Colonic mucosa (tissue), 4 donors: ENCODE measurements at regions not wholly inside any gene's neighbourhood (a gene's known extent, or its start where the extent isn't known, plus 50 kb on each side); places are given as distances from the start of the nearest gene placed in this dataset.

Experiments
- DNase-seq: peaks from one replicate; pipeline ENCODE4 v3.0.0-alpha.2; 2020
- H3K27ac ChIP-seq: fragments of 200-600 bp; one replicate; pipeline ENCODE4 v1.8.0; 2021
- H3K27me3 ChIP-seq: fragments of 200-600 bp; one replicate; pipeline ENCODE4 v1.8.0; 2021
- H3K36me3 ChIP-seq: fragments of 200-600 bp; one replicate; pipeline ENCODE4 v1.8.0; 2021
- H3K4me1 ChIP-seq: fragments of 200-600 bp; one replicate; pipeline ENCODE4 v1.8.0; 2021; ENCODE audit warnings: mild to moderate bottlenecking
- H3K4me3 ChIP-seq: fragments of 200-600 bp; one replicate; pipeline ENCODE4 v1.8.0; 2021
- H3K9ac ChIP-seq, 2 donors: one replicate each; pipeline ENCODE4 v1.7.0; 2013; ENCODE audit warnings: control low read depth in 2 of 2, low read depth in 2 of 2, low read length in 2 of 2
- H3K9me3 ChIP-seq: fragments of 200-600 bp; one replicate; pipeline ENCODE4 v1.8.0; 2021
- CTCF ChIP-seq: fragments of 200-600 bp; IDR thresholded peaks from one replicate; pipeline ENCODE4 v1.8.0; 2022; ENCODE audit warnings: antibody characterized with exemption, mild to moderate bottlenecking
- intact Hi-C: fragments of 100-400 bp; cut with DNase I; formaldehyde crosslinking; loops from one replicate; pipeline ENCODE4 v1.14.1; 2022
- donor health status: healthy.
- donor health status: DM: no; HTN: no; CAD: no.
- donor health status: DM: no; HTN: no; CAD: no.

GRCh38 chr14:39956372-39956771 lies 524.1 kb upstream of the FBXO33 start:
- no peak overlapping the region for H3K27ac ChIP-seq
- DNase-seq: no peak
- H3K36me3 ChIP-seq: no peaks in the 10 kb centered on the region
- no peak for TF ChIP-seq CTCF
- intact Hi-C loops: no loop called here
- H3K9ac ChIP-seq: no peak overlapping the region
- H3K4me1 ChIP-seq: no peaks in the 10 kb centered on the region
- no peaks in the 10 kb centered on the region for H3K27me3 ChIP-seq
- H3K9me3 ChIP-seq: no peaks in the 10 kb centered on the region
- H3K4me3 ChIP-seq: no peak overlapping the region

- Histone ChIP-seq H3K36me3 (no peaks in the 10 kb centered on the region), H3K9ac (no peak overlapping the region), H3K4me3 (no peak overlapping the region), H3K27ac (no peak overlapping the region), H3K4me1 (no peaks in the 10 kb centered on the region), H3K27me3 (no peaks in the 10 kb centered on the region), H3K9me3 (no peaks in the 10 kb centered on the region)
- no peak for TF ChIP-seq CTCF
- intact Hi-C loops: no loop called here
- DNase-seq: no peak
These were observed 516.0 kb upstream of the FBXO33 start for GRCh38 chr14:39948235-39948634.

- H3K27ac ChIP-seq: no peak overlapping the region
- H3K36me3 ChIP-seq: no peaks in the 10 kb centered on the region
- no peaks in the 10 kb centered on the region for H3K4me1 ChIP-seq
- H3K4me3 ChIP-seq: no peak overlapping the region
- no peaks in the 10 kb centered on the region for H3K27me3 ChIP-seq
- no peaks in the 10 kb centered on the region for H3K9me3 ChIP-seq
- no peak for DNase-seq
- intact Hi-C loops: no loop called here
- TF ChIP-seq CTCF: no peak
- no peak overlapping the region for H3K9ac ChIP-seq
These were observed 514.6 kb upstream of the FBXO33 start for GRCh38 chr14:39946807-39947206.

GRCh38 chr14:39939023-39939422 lies 506.8 kb upstream of the FBXO33 start:
- Histone ChIP-seq H3K36me3 (no peaks in the 10 kb centered on the region), H3K9ac (no peak overlapping the region), H3K4me3 (no peak overlapping the region), H3K4me1 (no peaks in the 10 kb centered on the region), H3K9me3 (no peaks in the 10 kb centered on the region), H3K27ac (no peak overlapping the region), H3K27me3 (no peaks in the 10 kb centered on the region)
- DNase-seq: no peak
- intact Hi-C loops: no loop called here
- no peak for TF ChIP-seq CTCF

- Histone ChIP-seq H3K27me3 (no peaks in the 10 kb centered on the region), H3K9me3 (no peaks in the 10 kb centered on the region), H3K4me1 (no peaks in the 10 kb centered on the region), H3K27ac (no peak overlapping the region), H3K36me3 (no peaks in the 10 kb centered on the region), H3K9ac (no peak overlapping the region), H3K4me3 (no peak overlapping the region)
- intact Hi-C loops: no loop called here
- no peak for TF ChIP-seq CTCF
- DNase-seq: no peak
These were observed 480.2 kb upstream of the FBXO33 start for GRCh38 chr14:39912192-39913100.
